Activated CD4-positive, alpha-beta T cell treated with anti-CD3 and anti-CD28 coated beads, Interleukin-2, amount 10 ng/mL, durations not matched to agents 7 days and 5 days (primary cell): ENCODE measurements at regions not wholly inside any gene's neighbourhood (a gene's known extent, or its start where the extent isn't known, plus 50 kb on each side); places are given as distances from the start of the nearest gene placed in this dataset.

Source experiments
- CTCF ChIA-PET: fragments of 350-600 bp; sonication (Branson Sonifier 250); formaldehyde crosslinking; loops from one replicate; lab custom pipeline; 2021; ENCODE audit warnings: antibody characterized with exemption; lab: Charles Lee
- POLR2A ChIA-PET: fragments of 350-600 bp; sonication (Branson Sonifier 250); formaldehyde crosslinking; loops from one replicate; lab custom pipeline; 2021; ENCODE audit warnings: antibody characterized with exemption; lab: Charles Lee
- DNase-seq: peaks from one replicate; pipeline ENCODE4 v3.0.0-alpha.2; 2020
- H3K27ac Mint-ChIP-seq: one replicate; pipeline ENCODE4 v1.8.0; 2021; ENCODE audit warnings: mild to moderate bottlenecking, moderate library complexity, mixed read lengths
- H3K27me3 Mint-ChIP-seq: one replicate; pipeline ENCODE4 v1.8.0; 2021; ENCODE audit warnings: mixed read lengths
- H3K36me3 Mint-ChIP-seq: one replicate; pipeline ENCODE4 v1.8.0; 2021; ENCODE audit warnings: low read depth, mixed read lengths
- H3K4me1 Mint-ChIP-seq: one replicate; pipeline ENCODE4 v1.8.0; 2021; ENCODE audit warnings: mixed read lengths
- H3K4me3 Mint-ChIP-seq: one replicate; pipeline ENCODE4 v1.8.0; 2021; ENCODE audit warnings: mild to moderate bottlenecking, moderate library complexity, mixed read lengths
- H3K9me3 Mint-ChIP-seq: one replicate; pipeline ENCODE4 v1.8.0; 2021; ENCODE audit warnings: mixed read lengths

- peak overlapping the region; percentile 9 for H3K4me3 Mint-ChIP-seq
- POLR2A ChIA-PET, result no interaction called here
- no peaks in the 10 kb centered on the region for H3K9me3 Mint-ChIP-seq
- CTCF ChIA-PET, result no interaction called here
- peaks cover 33% of the 10 kb centered on the region for H3K4me1 Mint-ChIP-seq
- no peaks in the 10 kb centered on the region for H3K27me3 Mint-ChIP-seq
- peaks cover 17% of the 10 kb centered on the region for H3K36me3 Mint-ChIP-seq
- peak; percentile 47 for DNase-seq
- H3K27ac Mint-ChIP-seq, result peak overlapping the region; percentile 91
Measured at GRCh38 chr14:34931206-34931605, 51.6 kb upstream of the SRP54 start.

DNA sequence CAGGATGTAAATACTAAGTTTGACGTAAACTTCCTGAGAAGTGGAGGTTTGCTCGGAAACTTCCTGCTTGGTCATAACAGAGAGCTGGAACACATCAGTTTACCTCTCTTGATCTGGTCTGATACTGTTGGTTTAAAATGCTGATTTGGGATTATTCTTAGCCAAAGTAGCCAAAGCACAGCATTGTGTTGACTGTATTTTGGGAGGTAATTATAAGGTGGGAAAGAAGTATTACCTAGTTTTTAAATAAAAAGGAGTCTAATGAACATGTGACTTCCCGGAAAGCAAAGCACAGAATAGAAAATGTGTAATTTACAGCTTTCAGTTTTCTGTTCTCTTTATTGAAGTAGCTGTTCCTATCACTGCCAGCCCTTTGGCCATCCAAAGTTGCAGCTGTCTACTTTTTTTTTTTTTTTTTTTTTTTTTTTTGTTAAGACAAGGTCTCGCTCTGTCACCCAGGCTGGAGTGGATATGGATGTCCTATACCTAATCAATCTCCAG, 52.2 kb upstream of the SRP54 start:
- ChIA-PET CTCF (no interaction called here), POLR2A (interaction anchor here (0.7 kb wide), 1 partner anchor 58 kb away, joined by 8 read pairs; no protein-coding TSS in a partner anchor)
- no peaks in the 10 kb centered on the region for H3K27me3 Mint-ChIP-seq
- peaks cover 17% of the 10 kb centered on the region for H3K36me3 Mint-ChIP-seq
- H3K4me1 Mint-ChIP-seq, result peaks cover 33% of the 10 kb centered on the region
- H3K9me3 Mint-ChIP-seq, result no peaks in the 10 kb centered on the region
- peak; percentile 33 for DNase-seq
- peak overlapping the region; percentile 40 for H3K4me3 Mint-ChIP-seq
- H3K27ac Mint-ChIP-seq, result peak overlapping the region; percentile 91

GRCh38 chr14:34926552-34926951, 51.4 kb upstream of the BAZ1A start:
- Mint-ChIP-seq H3K4me3 (no peak overlapping the region), H3K27me3 (no peaks in the 10 kb centered on the region), H3K36me3 (peaks cover 14% of the 10 kb centered on the region), H3K9me3 (no peaks in the 10 kb centered on the region), H3K27ac (no peak overlapping the region), H3K4me1 (peaks cover 25% of the 10 kb centered on the region)
- POLR2A ChIA-PET, result no interaction called here
- no peak for DNase-seq
- CTCF ChIA-PET, result interaction anchor here (1.0 kb wide), 1 partner anchor 29 kb away, joined by 4 read pairs; no protein-coding TSS in a partner anchor
